ENCODE measurements at regions not wholly inside any gene's neighbourhood (a gene's known extent, or its start where the extent isn't known, plus 50 kb on each side); places are given as distances from the start of the nearest gene placed in this dataset.
A peak's percentile ranks its signal among the peaks of the same experiment; 100 is the strongest.
"Not testable (repeated sequence)": the region's sequence is repeated elsewhere in the genome, so short reads cannot be mapped to it uniquely, and the experiment has no call there.

GRCh38 chr21:10417551-10418002 lies 103.8 kb upstream of the TPTE start:
- 20% methylated on average over 12 of the region's 12 CpGs for WGBS (ENCODE audit: missing lambda C conversion rate)
- POLR2A ChIA-PET; H3K4me2 ChIP-seq; H3K4me3 ChIP-seq; CTCF ChIA-PET; DNase-seq (ENCODE audit: low read depth in 1 of 2, low spot score in 1 of 2); H3K4me1 ChIP-seq; ATAC-seq; FAIRE-seq; H3K27ac ChIP-seq: not testable (repeated sequence)
- peaks cover 29% of the 10 kb centered on the region; the same call in 2 of the 3 replicates for H3K9me3 ChIP-seq

- DNase-seq (ENCODE audit: low read depth in 1 of 2, low spot score in 1 of 2); FAIRE-seq; H3K4me3 ChIP-seq; ATAC-seq; H3K4me1 ChIP-seq; H3K4me2 ChIP-seq; H3K27ac ChIP-seq; POLR2A ChIA-PET: not testable (repeated sequence)
- H3K9me3 ChIP-seq, result peaks cover 29% of the 10 kb centered on the region; the same call in 2 of the 3 replicates
- CTCF ChIA-PET, result interaction anchor here (0.7 kb wide), 1 partner anchor 12 kb away, joined by 3 read pairs; no protein-coding TSS in a partner anchor
- 0 out of 5 replicates have a peak, but pooled peaks of 1 of the 2 experiments have one; percentile 15 for TF ChIP-seq EP300 (IDR thresholded peaks at IDR 0.05)
- TF ChIP-seq ZC3H11A (IDR thresholded peaks at IDR 0.05), result peak; percentile 94
- WGBS (ENCODE audit: missing lambda C conversion rate), result 14% methylated on average over 4 of the region's 4 CpGs
Observed at GRCh38 chr21:10418250-10419048, 102.9 kb upstream of the TPTE start.

GRCh38 chr21:10421199-10421598 lies 100.2 kb upstream of the TPTE start:
- H3K4me3 ChIP-seq; DNase-seq (ENCODE audit: low read depth in 1 of 2, low spot score in 1 of 2); POLR2A ChIA-PET; H3K4me2 ChIP-seq; ATAC-seq; FAIRE-seq; H3K27ac ChIP-seq; CTCF ChIA-PET; H3K4me1 ChIP-seq: not testable (repeated sequence)
- 20% methylated on average over 4 of the region's 4 CpGs for WGBS (ENCODE audit: missing lambda C conversion rate)
- H3K9me3 ChIP-seq, result peaks cover 35% of the 10 kb centered on the region; the same call in 2 of the 3 replicates

GRCh38 chr21:10421601-10422000 lies 99.8 kb upstream of the TPTE start:
- H3K9me3 ChIP-seq, result peaks cover 33% of the 10 kb centered on the region; the same call in 2 of the 3 replicates
- H3K4me2 ChIP-seq; POLR2A ChIA-PET; H3K27ac ChIP-seq; H3K4me1 ChIP-seq; DNase-seq (ENCODE audit: low read depth in 1 of 2, low spot score in 1 of 2); ATAC-seq; H3K4me3 ChIP-seq; FAIRE-seq; CTCF ChIA-PET: not testable (repeated sequence)
- WGBS (ENCODE audit: missing lambda C conversion rate), result 6% methylated on average over 2 of the region's 2 CpGs

GRCh38 chr21:10424097-10424886 lies 97.1 kb upstream of the TPTE start:
- H3K27ac ChIP-seq; H3K4me2 ChIP-seq; FAIRE-seq; POLR2A ChIA-PET; DNase-seq (ENCODE audit: low read depth in 1 of 2, low spot score in 1 of 2); H3K4me1 ChIP-seq; CTCF ChIA-PET; ATAC-seq; H3K4me3 ChIP-seq: not testable (repeated sequence)
- WGBS (ENCODE audit: missing lambda C conversion rate), result 5% methylated on average over 4 of the region's 4 CpGs
- peaks cover 30% of the 10 kb centered on the region; the same call in 2 of the 3 replicates for H3K9me3 ChIP-seq

GRCh38 chr21:10424887-10425145 lies 96.6 kb upstream of the TPTE start:
- 2% methylated on average over 2 of the region's 2 CpGs for WGBS (ENCODE audit: missing lambda C conversion rate)
- H3K4me3 ChIP-seq; FAIRE-seq; DNase-seq (ENCODE audit: low read depth in 1 of 2, low spot score in 1 of 2); H3K4me1 ChIP-seq; CTCF ChIA-PET; H3K27ac ChIP-seq; H3K4me2 ChIP-seq; POLR2A ChIA-PET: not testable (repeated sequence)
- peaks cover 27% of the 10 kb centered on the region; the same call in 2 of the 3 replicates for H3K9me3 ChIP-seq
- ATAC-seq, result peak in 1 of 2 experiments; percentile 54; a peak in 3 of 6 replicates

GRCh38 chr21:10425856-10426255 lies 95.5 kb upstream of the TPTE start:
- 9% methylated on average over 3 of the region's 3 CpGs for WGBS (ENCODE audit: missing lambda C conversion rate)
- H3K4me1 ChIP-seq, result no peaks in the 10 kb centered on the region
- TF ChIP-seq REST (IDR thresholded peaks at IDR 0.05) (no peak), NR3C1 (IDR thresholded peaks at IDR 0.05) (no peak), HES2 (IDR thresholded peaks at IDR 0.05) (no peak), EP300 (IDR thresholded peaks at IDR 0.05) (no peak), NFE2L2 (conservative IDR thresholded peaks at IDR 0.05; ENCODE audit: low read length) (no peak), CBX2 (IDR thresholded peaks at IDR 0.05; ENCODE audit: borderline replicate concordance, low read depth) (no peak), ESRRA (IDR thresholded peaks at IDR 0.05; ENCODE audit: borderline replicate concordance, low read length) (no peak), PBX3 (IDR thresholded peaks at IDR 0.05) (no peak), RNF2 (IDR thresholded peaks at IDR 0.05; ENCODE audit: borderline replicate concordance, low read depth) (no peak), EHF (CRISPR knock-in tag; IDR thresholded peaks at IDR 0.05) (no peak), RFX5 (IDR thresholded peaks at IDR 0.05) (no peak)

More at GRCh38 chr21:10425856-10426255, 95.5 kb upstream of the TPTE start:
- Histone ChIP-seq H3K9me3 (peaks cover 34% of the 10 kb centered on the region; the same call in 2 of the 3 replicates), H3K4me3 (no peak overlapping the region), H3K27ac (no peak overlapping the region), H3K4me2 (no peak overlapping the region)
- ATAC-seq, result no peak
- CTCF ChIA-PET, result no interaction called here
- no peak for DNase-seq (ENCODE audit: low read depth in 1 of 2, low spot score in 1 of 2)
- POLR2A ChIA-PET, result no interaction called here
- no peak for FAIRE-seq

All from A549 (cell line).